NB4 (cell line): ENCODE measurements at regions not wholly inside any gene's neighbourhood (a gene's known extent, or its start where the extent isn't known, plus 50 kb on each side); places are given as distances from the start of the nearest gene placed in this dataset.

Experiments
- CTCF ChIP-seq: IDR thresholded peaks from one replicate; pipeline ENCODE4 v1.5.1; 2012; ENCODE audit warnings: low read depth, low read length
- MYC ChIP-seq: IDR thresholded peaks from 2 replicates; pipeline ENCODE4 v1.6.1; 2011; ENCODE audit warnings: low read depth, low read length

GRCh38 chr2:149908726-149909683 is 321.4 kb upstream of the MMADHC start:
- TF ChIP-seq MYC = no peak
- no peak for TF ChIP-seq CTCF
